NCI-H526 (cell line): ENCODE measurements at regions not wholly inside any gene's neighbourhood (a gene's known extent, or its start where the extent isn't known, plus 50 kb on each side); places are given as distances from the start of the nearest gene placed in this dataset.

Experiments used
- DNase-seq, 2 experiments: peaks; one replicate each; lab custom pipeline; 2025; lab: John Stamatoyannopoulos, UW

- no peak for DNase-seq
Observed at GRCh38 chrY:13167698-13168097, 263.0 kb downstream of the DDX3Y start.

GRCh38 chrY:13168257-13168656 is 263.6 kb downstream of the DDX3Y start:
- DNase-seq: no peak
